Urinary bladder (tissue), 3 donors: ENCODE measurements at regions not wholly inside any gene's neighbourhood (a gene's known extent, or its start where the extent isn't known, plus 50 kb on each side); places are given as distances from the start of the nearest gene placed in this dataset.
A peak's percentile ranks its signal among the peaks of the same experiment; 100 is the strongest.

Experiments used
- DNase-seq: peaks from one replicate; pipeline ENCODE4 v3.0.0-alpha.2; 2015; ENCODE audit errors: extremely low spot score
- H3K27ac ChIP-seq: one replicate; pipeline ENCODE4 v1.5.1; 2013; ENCODE audit warnings: low read depth, mild to moderate bottlenecking, moderate library complexity
- H3K36me3 ChIP-seq: one replicate; pipeline ENCODE4 v1.6.1; 2013; ENCODE audit warnings: mild to moderate bottlenecking, moderate library complexity; ENCODE audit not compliant: insufficient read depth
- H3K4me1 ChIP-seq: one replicate; pipeline ENCODE4 v1.6.1; 2013; ENCODE audit warnings: mild to moderate bottlenecking, moderate library complexity; ENCODE audit not compliant: insufficient read depth
- H3K4me3 ChIP-seq: one replicate; pipeline ENCODE4 v1.5.1; 2013; ENCODE audit warnings: low read depth, low read length
- WGBS: extraction: QIAGEN DNeasy Blood & Tissue Kit; methylation state at CpG from one replicate; pipeline ENCODE4 v1.1.7; 2013; 5-methylcytosine and 5-hydroxymethylcytosine counted together
- donor health status: healthy with polysubstance abuse.
- donor health status: healthy.

DNA sequence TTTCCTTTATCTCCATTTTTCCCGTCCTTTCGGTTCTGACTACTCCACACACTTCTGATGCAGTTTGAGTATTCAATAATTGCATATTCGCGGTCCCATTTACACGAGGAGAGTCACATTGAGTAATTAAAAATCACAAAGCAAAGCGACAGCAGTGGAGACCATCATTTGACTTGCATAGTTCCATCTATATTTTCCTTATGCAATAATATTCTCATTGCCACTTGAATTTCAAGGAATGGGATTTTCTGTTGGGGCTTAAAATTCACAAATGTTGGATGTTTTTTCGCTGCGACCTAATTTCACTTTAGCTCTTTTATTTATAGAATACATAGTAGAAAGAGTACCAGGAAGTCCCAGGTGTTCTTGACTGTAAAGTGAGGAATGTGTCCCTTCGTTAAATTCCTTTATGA, 186.8 kb downstream of the ZEB2 start:
- Histone ChIP-seq H3K4me3 (peak overlapping the region; percentile 81), H3K36me3 (no peaks in the 10 kb centered on the region), H3K4me1 (no peaks in the 10 kb centered on the region), H3K27ac (peak overlapping the region; percentile 31)
- WGBS: 67% methylated on average over 9 of the region's 9 CpGs
- no peak for DNase-seq

DNA sequence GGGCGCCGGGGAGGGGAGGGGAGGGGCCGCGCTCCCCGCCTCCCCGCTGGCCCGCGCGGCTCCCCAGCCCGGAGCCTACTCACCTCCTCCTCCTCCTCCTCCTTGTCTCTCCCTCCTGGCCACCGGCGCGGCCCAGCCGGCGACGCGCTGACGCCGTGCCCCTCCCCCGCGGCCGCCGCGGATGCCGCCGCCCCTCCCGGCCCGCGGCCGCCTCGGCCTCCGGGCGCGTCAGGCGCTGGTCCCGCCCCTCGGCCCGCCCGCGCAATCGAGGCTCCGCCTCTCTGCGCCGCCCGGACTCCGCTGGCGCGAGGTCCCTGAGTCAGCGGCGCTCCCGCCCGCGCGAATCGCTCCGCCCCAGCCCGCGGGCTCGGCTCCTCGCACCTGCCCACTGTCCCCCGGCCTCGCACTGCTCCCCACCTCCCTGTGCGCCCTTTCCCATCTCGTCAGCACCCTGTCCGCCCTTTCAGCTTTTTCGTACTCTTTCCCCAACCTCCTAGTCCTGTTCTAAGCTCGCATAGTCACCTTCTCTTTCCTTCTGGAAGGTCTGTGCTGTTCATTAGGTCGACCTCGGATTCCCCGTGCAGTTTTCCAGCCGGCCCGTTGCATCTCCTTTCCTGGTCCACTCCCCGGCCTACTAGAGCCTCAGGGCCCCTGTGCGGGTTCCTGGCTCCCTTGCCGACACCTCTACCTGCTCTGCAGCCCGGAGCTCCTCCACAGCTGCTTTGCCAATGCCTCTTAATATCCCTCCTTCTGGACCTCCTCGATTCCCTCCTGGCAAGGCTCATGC, 187.4 kb downstream of the ZEB2 start:
- Histone ChIP-seq H3K4me3 (peak overlapping the region; percentile 81), H3K4me1 (no peaks in the 10 kb centered on the region), H3K36me3 (no peaks in the 10 kb centered on the region), H3K27ac (peak overlapping the region; percentile 93)
- peak; percentile 51 for DNase-seq
- 2% methylated on average over 69 of the region's 77 CpGs for WGBS

DNA sequence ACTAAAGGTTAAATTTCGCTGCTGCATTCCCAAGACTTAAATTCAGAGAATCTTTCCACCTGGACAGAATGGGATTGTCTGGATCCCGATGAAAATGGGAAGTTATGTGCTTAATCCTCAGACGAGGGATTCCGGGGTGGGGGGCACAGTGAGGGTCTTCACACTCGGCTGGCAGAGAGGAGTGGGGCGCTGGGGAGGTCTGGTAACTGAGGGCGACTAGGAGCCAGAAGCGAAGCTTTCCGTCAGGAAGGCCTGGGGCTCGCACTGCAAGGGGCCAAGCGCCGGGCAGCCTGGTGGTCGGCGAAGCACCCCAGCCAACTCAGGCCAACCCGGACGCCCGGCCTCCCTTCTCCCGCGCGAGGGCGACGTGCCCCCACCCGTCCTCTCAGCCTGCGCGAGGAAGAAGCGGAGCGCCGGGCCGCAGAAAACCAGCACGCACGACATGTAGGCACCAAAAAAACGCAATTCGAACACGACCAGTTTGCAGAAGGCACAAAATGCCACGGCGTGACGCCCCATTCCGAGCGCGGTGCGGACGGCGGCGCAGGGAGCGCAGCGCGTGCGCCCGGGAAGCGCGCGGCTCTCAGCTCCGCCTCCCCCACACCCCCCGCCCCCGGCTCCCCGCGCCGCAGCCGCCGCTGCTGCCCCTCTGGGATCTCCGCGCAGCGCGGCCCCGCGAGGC, 188.1 kb downstream of the ZEB2 start:
- no peaks in the 10 kb centered on the region for H3K4me1 ChIP-seq
- no peaks in the 10 kb centered on the region for H3K36me3 ChIP-seq
- peak; percentile 7 for DNase-seq
- WGBS: under 1% methylated on average over 63 of the region's 66 CpGs
- peak overlapping the region; percentile 93 for H3K27ac ChIP-seq
- H3K4me3 ChIP-seq: peak overlapping the region; percentile 81

DNA sequence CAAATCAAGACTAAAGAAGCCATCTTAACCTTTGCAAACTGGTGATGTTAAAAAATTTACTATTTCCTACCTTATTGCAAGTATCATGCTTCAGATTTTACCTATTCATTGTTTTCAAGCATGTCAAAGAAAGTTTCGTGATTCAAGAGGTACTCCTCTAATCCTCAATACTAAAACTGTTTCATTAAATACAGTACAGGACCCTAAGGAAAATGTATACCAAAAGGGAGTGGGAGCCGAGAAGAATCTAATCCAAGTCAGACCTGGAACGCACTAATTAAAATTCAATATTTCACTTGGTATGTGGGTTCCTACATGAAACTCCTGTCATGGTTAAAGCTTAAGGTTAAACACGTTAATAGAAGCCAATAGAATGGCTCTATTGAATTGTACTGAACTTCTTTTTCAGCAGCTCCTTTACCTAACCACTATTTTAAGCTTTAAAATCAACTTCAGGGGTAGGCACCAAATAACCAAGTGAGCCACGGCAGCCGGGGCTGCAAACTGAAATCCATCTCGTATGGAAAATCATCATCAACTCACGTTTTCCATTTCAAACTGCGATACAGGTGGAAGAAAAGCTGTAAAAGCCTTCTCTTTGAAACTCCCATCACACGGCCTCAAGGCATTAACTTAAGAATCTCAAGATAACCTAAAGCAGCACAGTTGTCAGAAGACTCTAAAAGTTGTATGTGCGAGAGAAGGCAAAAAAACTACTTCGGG, 188.8 kb downstream of the ZEB2 start:
- Histone ChIP-seq H3K4me3 (peak overlapping the region; percentile 81), H3K27ac (no peak overlapping the region), H3K4me1 (no peaks in the 10 kb centered on the region), H3K36me3 (no peaks in the 10 kb centered on the region)
- WGBS: 14% methylated on average over 12 of the region's 12 CpGs
- no peak for DNase-seq

DNA sequence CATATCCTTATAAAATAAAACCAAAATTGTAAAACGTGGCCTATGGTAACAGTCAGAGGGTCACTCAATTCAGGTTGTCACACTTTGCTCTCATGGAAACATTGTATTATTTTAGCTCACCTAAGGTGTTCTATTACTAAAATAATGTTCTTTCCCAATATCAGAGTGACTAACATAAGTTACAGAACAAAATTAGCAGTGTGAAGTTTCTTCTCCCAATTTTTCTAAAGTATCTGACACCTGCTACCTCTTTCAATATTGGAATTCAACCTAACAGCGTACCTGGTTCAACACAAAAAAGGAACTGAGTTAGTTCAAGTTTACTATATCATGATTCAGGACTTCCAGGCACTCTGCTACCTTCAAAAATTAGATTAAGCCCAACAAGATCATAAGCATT, 190.4 kb downstream of the ZEB2 start:
- no peak for DNase-seq
- H3K4me1 ChIP-seq: no peaks in the 10 kb centered on the region
- H3K36me3 ChIP-seq: no peaks in the 10 kb centered on the region
- no peak overlapping the region for H3K4me3 ChIP-seq
- H3K27ac ChIP-seq: no peak overlapping the region
- 95% methylated on average over 2 of the region's 2 CpGs for WGBS

DNA sequence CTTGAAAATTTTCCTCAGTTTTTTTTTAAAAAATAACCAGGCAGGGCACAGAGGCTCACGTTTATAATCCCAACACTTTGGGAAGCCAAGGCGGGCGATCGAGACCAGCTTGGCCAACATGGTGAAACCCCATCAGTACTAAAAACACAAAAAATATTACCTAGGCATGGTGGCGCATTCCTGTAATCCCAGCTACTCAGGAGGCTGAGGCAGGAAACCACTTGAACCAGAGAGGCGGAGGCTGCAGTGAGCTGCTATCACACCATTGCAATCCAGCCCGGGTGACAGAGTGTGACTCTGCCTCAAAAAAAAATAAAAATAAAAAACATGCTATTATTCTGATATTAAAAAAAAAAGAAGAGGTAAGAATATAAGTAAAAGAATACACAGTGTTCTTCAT, 191.0 kb downstream of the ZEB2 start:
- no peak overlapping the region for H3K4me3 ChIP-seq
- no peak for DNase-seq
- 88% methylated on average over 7 of the region's 7 CpGs for WGBS
- no peaks in the 10 kb centered on the region for H3K4me1 ChIP-seq
- H3K27ac ChIP-seq: no peak overlapping the region
- no peaks in the 10 kb centered on the region for H3K36me3 ChIP-seq

DNA sequence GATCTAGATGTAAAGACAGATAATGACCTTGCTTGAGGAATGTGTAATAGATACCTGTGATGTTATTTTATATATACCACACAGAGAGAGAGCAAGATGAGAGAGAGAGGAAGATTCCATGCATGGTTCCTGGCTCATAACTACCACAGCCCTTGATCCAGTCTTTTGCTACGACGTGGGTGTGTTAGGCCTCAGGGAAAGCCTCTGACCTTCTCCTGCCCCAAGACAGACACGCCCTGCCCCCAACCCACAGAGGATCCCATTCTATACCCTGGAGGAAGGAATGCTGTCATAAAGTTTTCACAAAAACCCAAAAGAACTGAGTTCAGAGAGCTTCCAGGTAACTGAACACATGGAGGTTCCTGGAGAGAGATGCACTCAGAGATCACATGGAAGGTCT, 193.1 kb downstream of the ZEB2 start:
- no peak for DNase-seq
- Histone ChIP-seq H3K4me3 (no peak overlapping the region), H3K4me1 (no peaks in the 10 kb centered on the region), H3K36me3 (no peaks in the 10 kb centered on the region), H3K27ac (no peak overlapping the region)
- 93% methylated on average over 3 of the region's 3 CpGs for WGBS

DNA sequence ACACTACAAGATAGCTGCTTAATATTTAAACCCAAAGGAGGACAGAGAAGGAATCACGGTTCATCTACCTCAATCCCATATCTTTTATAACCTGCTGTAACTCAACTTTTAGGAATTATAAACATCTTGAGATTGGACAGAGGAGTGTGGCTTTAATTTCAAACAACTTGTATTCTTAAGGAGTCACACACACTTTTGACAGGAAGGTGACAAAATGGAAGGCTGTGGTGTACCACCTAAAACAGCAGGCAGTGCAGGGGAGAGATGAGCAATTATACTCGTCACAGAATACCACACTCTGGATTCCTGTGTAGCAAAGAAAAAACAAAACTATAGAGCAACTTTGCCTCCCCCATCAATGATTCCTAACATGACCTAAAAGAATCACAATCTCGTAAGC, 194.8 kb downstream of the ZEB2 start:
- Histone ChIP-seq H3K4me1 (no peaks in the 10 kb centered on the region), H3K4me3 (no peak overlapping the region), H3K36me3 (no peaks in the 10 kb centered on the region), H3K27ac (no peak overlapping the region)
- WGBS: 88% methylated on average over 3 of the region's 3 CpGs
- DNase-seq: no peak

DNA sequence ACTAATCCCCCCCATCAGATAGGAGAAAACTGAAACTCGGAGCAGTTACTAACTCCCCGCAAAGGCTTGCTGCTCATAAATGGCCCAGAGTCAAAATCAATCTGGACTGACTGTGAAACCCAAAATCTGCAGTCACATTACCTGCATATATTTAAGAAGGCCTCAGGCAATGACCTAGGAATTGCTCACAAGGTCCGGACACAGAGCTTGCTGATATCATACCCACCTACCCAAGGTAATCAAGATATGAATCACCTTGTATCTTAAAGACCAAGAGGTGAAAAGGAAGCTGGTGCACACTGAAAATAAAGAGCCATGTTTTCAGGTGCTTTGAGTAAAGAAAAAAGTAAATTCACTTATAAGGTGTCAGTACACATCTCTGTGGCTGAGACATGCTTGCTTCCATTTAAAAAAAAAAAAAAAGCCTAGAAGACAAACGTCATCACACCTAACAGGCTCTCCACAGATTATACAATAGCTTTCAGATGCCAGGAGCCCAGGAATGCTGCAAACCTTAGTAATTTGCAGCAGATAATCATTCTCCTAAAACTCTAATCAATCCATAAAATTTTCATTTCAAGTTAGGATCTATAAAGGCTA, 195.4 kb downstream of the ZEB2 start:
- H3K4me1 ChIP-seq: no peaks in the 10 kb centered on the region
- DNase-seq: no peak
- H3K4me3 ChIP-seq: no peak overlapping the region
- H3K36me3 ChIP-seq: no peaks in the 10 kb centered on the region
- WGBS: 88% methylated on average over 4 of the region's 4 CpGs
- no peak overlapping the region for H3K27ac ChIP-seq

DNA sequence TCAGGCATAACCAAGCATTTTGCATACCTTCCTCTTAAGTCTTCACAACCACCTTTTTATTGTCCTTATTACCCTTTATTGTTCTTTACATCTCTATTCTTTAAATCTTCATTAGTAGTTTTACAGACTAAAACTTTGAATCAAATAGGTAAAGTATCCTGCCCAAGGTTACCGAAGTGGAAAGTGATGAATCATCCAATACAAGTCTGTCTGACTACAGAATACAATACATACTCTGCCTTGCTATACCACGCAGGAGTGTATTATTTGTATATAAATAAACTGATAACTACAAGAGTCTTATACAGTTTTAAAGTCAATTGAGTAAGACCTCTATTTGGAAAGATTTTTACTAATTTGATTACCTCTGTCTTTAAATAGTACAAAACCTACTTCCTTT, 196.0 kb downstream of the ZEB2 start:
- Histone ChIP-seq H3K27ac (no peak overlapping the region), H3K36me3 (no peaks in the 10 kb centered on the region), H3K4me1 (no peaks in the 10 kb centered on the region), H3K4me3 (no peak overlapping the region)
- DNase-seq: no peak
- 86% methylated on average over 2 of the region's 2 CpGs for WGBS

DNA sequence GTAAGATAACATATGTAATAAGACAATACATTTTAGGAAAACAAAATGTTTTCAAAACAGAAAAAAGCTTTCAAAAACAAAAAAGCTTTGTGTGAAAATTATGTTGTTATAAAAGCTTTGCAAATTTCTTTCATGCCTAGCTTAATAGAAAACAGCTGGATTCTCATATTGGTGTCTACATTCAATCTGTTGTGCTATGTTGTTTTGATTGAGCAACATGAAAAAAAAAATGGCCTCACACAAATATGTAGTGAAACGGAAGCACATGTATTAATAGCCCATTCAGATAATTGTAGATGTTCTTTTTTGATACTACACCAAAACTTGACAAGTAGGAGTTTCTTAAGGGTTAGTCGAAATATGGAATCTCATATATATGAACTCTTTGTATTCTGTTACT, 197.5 kb downstream of the ZEB2 start:
- H3K36me3 ChIP-seq: no peaks in the 10 kb centered on the region
- no peak overlapping the region for H3K4me3 ChIP-seq
- no peak for DNase-seq
- WGBS: 81% methylated on average over 2 of the region's 2 CpGs
- no peak overlapping the region for H3K27ac ChIP-seq
- no peaks in the 10 kb centered on the region for H3K4me1 ChIP-seq

DNA sequence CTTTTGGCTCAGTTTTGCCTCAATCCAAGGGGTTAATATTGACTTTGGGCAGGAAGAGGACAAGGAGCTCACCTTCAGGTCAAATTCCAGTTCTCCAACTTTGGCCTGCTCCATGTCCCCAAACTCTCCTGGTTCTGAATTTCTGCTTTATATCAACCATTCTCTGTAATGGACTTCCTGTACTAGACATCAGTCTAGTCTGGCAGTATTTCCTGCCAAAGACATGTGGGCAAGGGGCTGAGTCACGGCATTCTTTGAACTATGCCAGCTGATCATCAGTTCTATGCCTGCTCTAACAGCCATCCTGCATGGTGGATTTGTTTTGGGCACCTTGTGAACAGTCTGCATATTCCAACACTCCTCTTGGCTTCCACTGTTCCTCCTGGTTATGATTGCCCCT, 199.4 kb downstream of the ZEB2 start:
- DNase-seq: no peak

DNA sequence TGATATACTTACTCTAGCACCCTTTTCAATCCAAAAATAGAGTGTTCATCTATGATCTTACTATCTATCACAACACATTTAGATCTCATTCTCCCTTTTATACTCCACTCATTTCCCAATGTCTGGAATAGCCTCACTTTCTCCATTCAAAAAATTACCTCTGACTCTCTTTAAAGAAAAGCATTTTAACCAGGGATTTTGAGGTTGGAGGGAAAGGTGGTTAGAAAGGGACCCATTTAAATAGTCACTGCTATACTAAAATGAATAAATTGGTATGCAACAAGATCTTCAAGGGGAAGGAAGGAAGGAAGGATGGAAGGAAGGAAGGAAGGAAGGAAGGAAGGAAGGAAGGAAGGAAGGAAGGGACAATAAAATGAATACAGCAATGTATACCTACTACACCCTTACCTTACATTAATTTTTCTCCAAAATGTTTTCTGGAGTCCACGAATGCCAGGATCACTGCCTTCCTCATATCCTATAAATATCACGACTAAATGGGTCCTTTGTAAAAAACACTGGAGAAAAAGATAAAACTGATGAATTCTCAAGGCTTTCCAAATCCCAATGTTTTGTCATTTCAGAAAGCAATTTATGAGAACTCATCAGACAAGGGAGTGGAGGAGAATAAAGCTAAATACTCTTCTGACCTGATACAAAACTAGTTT, 202.7 kb downstream of the ZEB2 start:
- Histone ChIP-seq H3K4me1 (no peaks in the 10 kb centered on the region), H3K36me3 (no peaks in the 10 kb centered on the region), H3K4me3 (no peak overlapping the region), H3K27ac (no peak overlapping the region)
- DNase-seq: no peak
- WGBS: 95% methylated on average over 2 of the region's 2 CpGs

More for the DNA sequence above, 199.4 kb downstream of the ZEB2 start:
- 81% methylated on average over 1 of the region's 1 CpG for WGBS
- H3K36me3 ChIP-seq: no peaks in the 10 kb centered on the region
- no peaks in the 10 kb centered on the region for H3K4me1 ChIP-seq
- no peak overlapping the region for H3K4me3 ChIP-seq
- no peak overlapping the region for H3K27ac ChIP-seq
